ENCODE measurements at regions not wholly inside any gene's neighbourhood (a gene's known extent, or its start where the extent isn't known, plus 50 kb on each side); places are given as distances from the start of the nearest gene placed in this dataset.

DNA sequence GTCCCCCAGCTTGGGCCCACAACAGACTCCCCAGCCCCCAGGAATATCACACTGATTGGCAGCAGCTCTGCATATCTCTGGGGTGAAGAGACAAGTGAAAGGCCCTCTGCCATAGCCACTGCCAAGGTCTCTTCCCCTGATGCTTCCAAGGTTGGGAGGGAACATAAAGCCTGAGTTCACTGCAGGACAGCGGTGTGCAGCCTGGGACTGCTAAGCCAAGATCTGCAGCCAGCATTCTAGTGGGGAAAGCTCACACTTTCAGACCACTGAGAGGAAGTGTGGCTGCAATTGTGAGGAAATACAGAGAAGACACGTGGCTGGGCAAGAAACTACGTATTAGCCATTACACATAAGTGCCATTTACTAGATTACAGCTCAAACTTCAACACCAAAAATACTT, 100.7 kb downstream of the MAIP1 start:
- Histone ChIP-seq H3K9me3 (ENCODE audit: control extremely low read depth in 1 of 3, control insufficient read depth in 2 of 3, insufficient read depth in 1 of 3, low read length in 2 of 3) (no peaks in the 10 kb centered on the region), H3K4me3 (ENCODE audit: control extremely low read depth in 1 of 5, extremely low read depth in 1 of 5, insufficient read depth in 1 of 5, low read depth in 2 of 5, low read length in 4 of 5) (no peak overlapping the region), H4K20me1 (ENCODE audit: control insufficient read depth, insufficient read depth, low read length, poor library complexity, severe bottlenecking) (no peaks in the 10 kb centered on the region), H3K36me3 (replicated peaks in 1 of 2; ENCODE audit: control extremely low read depth in 1 of 2, control insufficient read depth in 1 of 2, extremely low read depth in 1 of 2, insufficient read depth in 2 of 2, low read length in 1 of 2) (no peaks in the 10 kb centered on the region), H3K27me3 (replicated peaks in 1 of 4; ENCODE audit: control extremely low read depth in 1 of 4, control insufficient read depth in 3 of 4, insufficient read depth in 4 of 4, low read length in 3 of 4) (peaks cover 0 to 5% (median 1%) of the 10 kb centered on the region in 4 experiments), H3K4me2 (replicated peaks; ENCODE audit: low read depth, low read length, poor library complexity, severe bottlenecking) (no peak overlapping the region), H3K9ac (ENCODE audit: low read length) (no peak overlapping the region), H3K4me1 (ENCODE audit: control insufficient read depth in 2 of 2, insufficient read depth in 2 of 2, low read length in 2 of 2) (no peaks in the 10 kb centered on the region), H3K27ac (ENCODE audit: low read length in 2 of 2) (no peak overlapping the region), H2AFZ (ENCODE audit: insufficient read depth, low read depth, low read length, poor library complexity, severe bottlenecking) (no peak overlapping the region), H3K79me2 (ENCODE audit: control insufficient read depth, insufficient read depth, low read length) (no peaks in the 10 kb centered on the region)
- CTCF ChIA-PET, result no interaction called here
- 75% methylated on average over 2 of the region's 3 CpGs for WGBS (ENCODE audit: insufficient coverage)
- ATAC-seq (ENCODE audit: low read depth) (no peak), DNase-seq (no peak)
- Mint-ChIP-seq H3K27ac (no peak overlapping the region), H3K4me3 (no peak overlapping the region), H3K9me3 (ENCODE audit: insufficient read depth) (peaks cover 3% of the 10 kb centered on the region), H3K27me3 (peaks cover 15% of the 10 kb centered on the region), H3K4me1 (no peaks in the 10 kb centered on the region)
- intact Hi-C loops (cut with micrococcal nuclease), result no loop called here
- TF ChIP-seq, protein P1, sequence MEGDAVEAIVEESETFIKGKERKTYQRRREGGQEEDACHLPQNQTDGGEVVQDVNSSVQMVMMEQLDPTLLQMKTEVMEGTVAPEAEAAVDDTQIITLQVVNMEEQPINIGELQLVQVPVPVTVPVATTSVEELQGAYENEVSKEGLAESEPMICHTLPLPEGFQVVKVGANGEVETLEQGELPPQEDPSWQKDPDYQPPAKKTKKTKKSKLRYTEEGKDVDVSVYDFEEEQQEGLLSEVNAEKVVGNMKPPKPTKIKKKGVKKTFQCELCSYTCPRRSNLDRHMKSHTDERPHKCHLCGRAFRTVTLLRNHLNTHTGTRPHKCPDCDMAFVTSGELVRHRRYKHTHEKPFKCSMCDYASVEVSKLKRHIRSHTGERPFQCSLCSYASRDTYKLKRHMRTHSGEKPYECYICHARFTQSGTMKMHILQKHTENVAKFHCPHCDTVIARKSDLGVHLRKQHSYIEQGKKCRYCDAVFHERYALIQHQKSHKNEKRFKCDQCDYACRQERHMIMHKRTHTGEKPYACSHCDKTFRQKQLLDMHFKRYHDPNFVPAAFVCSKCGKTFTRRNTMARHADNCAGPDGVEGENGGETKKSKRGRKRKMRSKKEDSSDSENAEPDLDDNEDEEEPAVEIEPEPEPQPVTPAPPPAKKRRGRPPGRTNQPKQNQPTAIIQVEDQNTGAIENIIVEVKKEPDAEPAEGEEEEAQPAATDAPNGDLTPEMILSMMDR (IDR thresholded peaks at IDR 0.05), result no peak
- no peak for TF ChIP-seq EZH2 (IDR thresholded peaks at IDR 0.05; ENCODE audit: borderline replicate concordance, insufficient read depth, low read depth, low read length, poor library complexity, severe bottlenecking)
- POLR2A ChIA-PET, result no interaction called here

DNA sequence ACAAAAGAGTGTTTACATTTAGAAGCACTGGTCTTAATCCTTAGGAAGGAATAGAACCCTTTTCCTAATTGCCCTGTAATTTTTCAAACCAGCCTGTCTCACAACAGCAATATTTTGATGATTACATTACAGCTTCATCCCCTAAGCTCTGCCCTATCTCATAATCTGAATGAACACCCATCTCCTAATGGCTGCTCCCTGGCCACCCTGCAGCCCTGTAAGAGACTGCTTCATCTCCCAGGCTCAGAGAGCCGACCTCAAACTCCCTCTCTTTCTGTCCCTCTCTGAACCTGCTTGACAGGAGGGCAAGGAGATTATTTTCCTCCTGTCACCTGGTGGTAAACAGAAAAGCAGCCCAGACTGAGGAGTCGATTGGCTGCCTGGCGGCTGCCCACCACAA, 107.8 kb downstream of the MAIP1 start:
- no peak overlapping the region for H3K27ac Mint-ChIP-seq
- Histone ChIP-seq H3K27me3 (replicated peaks in 1 of 4; ENCODE audit: control extremely low read depth in 1 of 4, control insufficient read depth in 3 of 4, insufficient read depth in 4 of 4, low read length in 3 of 4) (peaks cover 0 to 2% (median 0%) of the 10 kb centered on the region in 4 experiments), H3K36me3 (replicated peaks in 1 of 2; ENCODE audit: control extremely low read depth in 1 of 2, control insufficient read depth in 1 of 2, extremely low read depth in 1 of 2, insufficient read depth in 2 of 2, low read length in 1 of 2) (no peaks in the 10 kb centered on the region), H2AFZ (ENCODE audit: insufficient read depth, low read depth, low read length, poor library complexity, severe bottlenecking) (no peak overlapping the region), H3K4me3 (ENCODE audit: control extremely low read depth in 1 of 5, extremely low read depth in 1 of 5, insufficient read depth in 1 of 5, low read depth in 2 of 5, low read length in 4 of 5) (no peak overlapping the region), H3K4me2 (replicated peaks; ENCODE audit: low read depth, low read length, poor library complexity, severe bottlenecking) (no peak overlapping the region), H3K79me2 (ENCODE audit: control insufficient read depth, insufficient read depth, low read length) (no peaks in the 10 kb centered on the region), H4K20me1 (ENCODE audit: control insufficient read depth, insufficient read depth, low read length, poor library complexity, severe bottlenecking) (no peaks in the 10 kb centered on the region), H3K9ac (ENCODE audit: low read length) (no peak overlapping the region), H3K4me1 (ENCODE audit: control insufficient read depth in 2 of 2, insufficient read depth in 2 of 2, low read length in 2 of 2) (no peaks in the 10 kb centered on the region), H3K27ac (ENCODE audit: low read length in 2 of 2) (no peak overlapping the region), H3K9me3 (ENCODE audit: control extremely low read depth in 1 of 3, control insufficient read depth in 2 of 3, insufficient read depth in 1 of 3, low read length in 2 of 3) (no peaks in the 10 kb centered on the region)
- no peak for TF ChIP-seq EZH2 (IDR thresholded peaks at IDR 0.05; ENCODE audit: borderline replicate concordance, insufficient read depth, low read depth, low read length, poor library complexity, severe bottlenecking)
- TF ChIP-seq, protein P1 (IDR thresholded peaks at IDR 0.05), result no peak
- no peaks in the 10 kb centered on the region for H3K9me3 Mint-ChIP-seq (ENCODE audit: insufficient read depth)
- H3K27me3 Mint-ChIP-seq, result peaks cover 3% of the 10 kb centered on the region
- no peak overlapping the region for H3K4me3 Mint-ChIP-seq
- ChIA-PET POLR2A (no interaction called here), CTCF (no interaction called here)
- intact Hi-C loops (cut with micrococcal nuclease), result no loop called here
- H3K4me1 Mint-ChIP-seq, result no peaks in the 10 kb centered on the region
- no peak for DNase-seq
- 96% methylated on average over 3 of the region's 3 CpGs for WGBS (ENCODE audit: insufficient coverage)
- no peak for ATAC-seq (ENCODE audit: low read depth)

Data from B cell (primary cell).